GM21529 (cell line): ENCODE measurements at regions not wholly inside any gene's neighbourhood (a gene's known extent, or its start where the extent isn't known, plus 50 kb on each side); places are given as distances from the start of the nearest gene placed in this dataset.
"Not testable (repeated sequence)": the region's sequence is repeated elsewhere in the genome, so short reads cannot be mapped to it uniquely, and the experiment has no call there.

ENCODE experiments used
- ATAC-seq: cut with Tn5 transposase; IDR thresholded peaks from one replicate; pipeline ENCODE4 v1.9.1; 2021; ENCODE audit not compliant: unreplicated experiment

DNA sequence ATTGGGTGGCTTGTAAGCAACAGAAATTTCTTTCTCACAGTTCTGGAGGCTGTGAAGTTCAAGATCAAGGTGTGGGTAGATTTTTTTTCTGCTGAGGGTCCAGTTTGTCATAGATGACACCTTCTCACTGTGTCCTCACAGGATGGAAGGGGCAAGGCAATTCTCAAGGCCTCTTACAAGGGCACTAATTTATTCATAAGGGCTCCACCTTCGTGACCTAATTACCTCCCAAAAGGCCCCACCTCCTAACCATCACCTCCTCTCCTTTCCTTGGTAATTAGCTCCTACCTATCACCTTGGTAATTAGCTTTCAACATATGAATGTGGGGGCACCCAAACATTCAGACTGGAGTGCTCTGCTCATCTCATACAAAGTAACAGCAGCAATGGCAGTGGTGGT lies 92.3 kb upstream of the CD44 start:
- ATAC-seq: no peak

DNA sequence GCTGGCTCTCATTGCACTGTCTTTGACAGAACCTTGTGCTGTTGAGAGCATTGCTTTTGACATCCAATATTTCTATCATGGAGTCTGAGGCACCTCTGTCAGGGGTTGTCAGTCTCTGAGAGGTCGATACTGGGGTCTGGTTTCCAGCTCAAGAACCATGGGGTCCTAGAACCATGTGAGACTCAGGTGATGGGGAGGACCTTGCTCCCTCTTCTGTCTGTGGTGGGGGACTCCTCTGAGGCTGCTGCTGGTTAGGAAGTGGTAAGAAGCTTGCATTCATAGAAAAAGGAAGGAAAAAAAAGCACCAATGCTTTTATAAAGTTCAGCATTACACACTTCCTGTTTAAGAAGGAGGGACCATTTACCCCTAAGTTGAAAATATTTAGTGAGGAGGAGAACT lies 91.8 kb upstream of the CD44 start:
- ATAC-seq: no peak

- no peak for ATAC-seq
Observed at GRCh38 chr11:35047769-35048168, 91.2 kb upstream of the CD44 start.

DNA sequence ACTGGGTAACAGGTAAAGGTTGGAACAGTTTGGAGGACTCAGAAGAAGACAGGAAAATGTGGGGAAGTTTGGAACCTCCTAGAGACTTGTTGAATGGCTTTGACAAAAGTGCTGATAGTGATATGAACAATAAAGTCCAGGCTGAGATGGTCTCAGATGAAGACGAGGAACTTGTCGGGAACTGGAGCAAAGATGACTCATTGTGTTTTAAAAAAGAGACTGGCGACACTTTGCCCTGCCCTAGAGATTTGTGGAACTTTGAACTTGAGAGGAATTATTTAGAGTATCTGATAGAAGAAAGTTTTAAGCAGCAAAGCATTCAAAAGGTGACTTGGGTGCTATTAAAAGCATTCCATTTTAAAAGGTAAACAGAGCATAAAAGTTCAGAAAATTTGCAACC lies 90.6 kb upstream of the CD44 start:
- ATAC-seq: not testable (repeated sequence)

DNA sequence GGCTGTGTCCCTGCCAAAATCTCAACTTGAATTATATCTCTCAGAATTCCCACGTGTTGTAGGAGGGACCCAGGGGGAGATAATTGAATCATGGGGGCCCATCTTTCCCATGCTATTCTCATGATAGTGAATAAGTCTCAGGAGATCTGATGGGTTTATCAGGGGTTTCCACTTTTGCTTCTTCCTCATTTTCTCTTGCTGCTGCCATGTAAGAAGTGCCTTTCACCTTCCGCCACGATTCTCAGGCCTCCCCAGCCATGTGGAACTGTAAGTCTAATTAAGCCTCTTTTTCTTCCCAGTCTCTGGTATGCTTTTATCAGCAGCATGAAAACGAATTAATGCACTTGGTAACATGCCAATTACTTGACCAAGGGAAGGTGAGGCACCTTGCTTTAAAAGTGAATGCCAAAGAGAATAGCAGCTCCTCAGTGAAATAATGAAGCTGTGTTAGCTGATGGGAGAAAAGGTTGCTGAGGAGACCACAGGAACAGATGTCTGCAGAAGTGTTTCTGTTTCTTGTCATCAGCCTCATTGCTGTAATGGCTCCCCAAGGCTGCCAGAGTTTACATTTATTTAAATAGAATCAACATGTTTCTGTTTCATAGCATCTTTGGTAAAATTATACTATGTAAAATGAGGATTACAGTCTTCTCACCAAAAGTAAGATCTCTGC lies 89.0 kb upstream of the CD44 start:
- peak; percentile 72 for ATAC-seq

- ATAC-seq: no peak
Observed at GRCh38 chr11:35050541-35050995, 88.4 kb upstream of the CD44 start.

DNA sequence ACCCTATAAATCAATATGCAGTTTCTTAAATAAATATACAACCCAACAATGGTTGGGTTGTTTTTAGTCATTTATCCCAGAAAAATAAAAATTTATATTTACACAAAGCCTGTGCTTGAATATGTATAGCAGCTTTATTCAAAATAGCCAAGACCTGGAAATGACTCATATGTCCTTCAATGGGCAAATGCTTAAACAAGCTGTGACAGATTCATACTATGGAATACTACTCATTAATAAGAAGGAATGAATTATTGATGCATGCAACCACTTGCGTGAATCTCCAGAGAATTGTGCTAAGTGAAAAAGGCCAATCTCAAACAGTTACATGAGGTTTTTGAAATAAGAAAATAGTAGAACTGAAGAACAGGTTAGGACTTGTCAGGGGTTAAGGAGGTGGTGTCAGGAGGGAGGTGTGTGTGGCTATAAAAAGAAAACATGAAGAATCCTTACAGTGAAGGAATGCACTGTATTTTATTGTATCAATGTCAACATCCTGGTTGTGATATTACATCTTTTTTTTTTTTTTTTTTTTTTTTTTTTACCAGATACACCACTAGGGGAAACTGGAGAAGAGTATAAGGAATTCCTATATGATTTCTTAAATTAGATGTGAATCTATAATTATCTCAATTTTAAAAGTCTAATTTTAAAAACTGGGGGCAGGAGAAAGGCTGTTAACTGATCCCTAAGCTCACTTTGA lies 82.4 kb upstream of the CD44 start:
- no peak for ATAC-seq

DNA sequence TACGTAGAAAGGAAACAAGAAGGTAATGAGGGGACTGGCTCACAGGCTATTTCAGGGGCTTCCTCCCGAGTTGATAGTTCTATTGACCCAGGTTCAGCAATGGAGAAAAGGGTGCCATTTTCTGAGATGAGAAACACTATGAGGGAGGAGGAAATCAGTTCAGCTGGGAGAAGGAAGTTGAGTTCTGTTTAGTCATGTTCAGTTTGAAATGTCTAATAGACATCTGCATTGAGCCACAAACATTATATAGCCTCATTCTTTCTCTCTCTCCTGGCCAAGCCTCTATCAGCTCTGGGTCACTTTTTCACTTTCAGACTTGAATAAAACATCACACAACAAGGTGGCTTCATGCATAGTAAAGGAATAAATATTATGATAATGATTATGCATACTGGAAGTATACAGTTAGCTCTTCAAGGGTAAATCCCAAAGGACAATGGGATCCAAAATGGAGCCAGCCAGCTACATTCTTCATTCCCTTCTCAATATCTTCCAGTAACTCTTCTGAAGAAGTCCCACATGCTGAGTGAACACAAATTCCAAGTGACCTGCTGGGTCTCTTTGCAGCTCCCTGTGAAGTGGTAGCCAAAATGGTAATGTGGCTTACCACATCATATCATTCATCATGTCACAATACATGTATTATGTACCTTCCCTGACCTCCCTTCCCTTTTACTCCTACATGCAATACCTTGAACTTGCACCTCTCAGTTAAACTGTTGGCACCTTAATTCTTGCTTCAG lies 80.9 kb upstream of the CD44 start:
- no peak for ATAC-seq

DNA sequence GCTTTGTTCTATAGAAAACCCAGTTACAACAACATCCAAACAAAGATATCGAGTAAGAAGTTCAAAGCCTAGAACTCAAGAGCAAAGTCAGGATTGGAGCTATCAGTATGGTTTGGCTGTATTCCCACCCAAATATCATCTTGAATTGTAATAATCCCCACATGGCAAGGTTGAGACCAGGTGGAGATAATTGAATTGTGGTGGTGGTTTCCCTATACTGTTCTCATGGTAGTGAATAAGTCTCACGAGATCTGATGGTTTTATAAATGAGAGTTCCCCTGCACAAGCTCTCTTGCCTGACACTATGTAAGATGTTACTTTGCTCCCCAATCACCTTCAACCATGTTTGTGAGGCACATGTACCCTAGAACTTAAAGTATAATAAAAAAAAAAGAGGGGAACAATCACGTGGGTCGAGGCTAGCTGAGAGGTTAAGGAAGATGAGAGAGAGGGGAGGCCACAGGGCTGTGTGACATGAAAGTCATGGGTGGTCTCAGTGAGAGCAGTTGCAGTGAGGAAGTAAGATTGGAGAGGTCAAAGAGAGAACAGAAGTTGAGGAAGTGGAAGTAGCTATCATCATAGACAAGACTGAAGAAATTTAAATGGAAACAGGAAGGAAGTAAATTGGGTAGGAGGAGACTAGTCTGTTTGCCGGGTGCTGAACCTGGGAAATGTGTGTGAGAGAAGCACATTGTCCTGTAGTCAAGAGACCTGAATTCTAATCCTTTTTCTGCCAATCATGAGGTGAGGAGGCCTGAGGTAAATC lies 80.1 kb upstream of the CD44 start:
- no peak for ATAC-seq

DNA sequence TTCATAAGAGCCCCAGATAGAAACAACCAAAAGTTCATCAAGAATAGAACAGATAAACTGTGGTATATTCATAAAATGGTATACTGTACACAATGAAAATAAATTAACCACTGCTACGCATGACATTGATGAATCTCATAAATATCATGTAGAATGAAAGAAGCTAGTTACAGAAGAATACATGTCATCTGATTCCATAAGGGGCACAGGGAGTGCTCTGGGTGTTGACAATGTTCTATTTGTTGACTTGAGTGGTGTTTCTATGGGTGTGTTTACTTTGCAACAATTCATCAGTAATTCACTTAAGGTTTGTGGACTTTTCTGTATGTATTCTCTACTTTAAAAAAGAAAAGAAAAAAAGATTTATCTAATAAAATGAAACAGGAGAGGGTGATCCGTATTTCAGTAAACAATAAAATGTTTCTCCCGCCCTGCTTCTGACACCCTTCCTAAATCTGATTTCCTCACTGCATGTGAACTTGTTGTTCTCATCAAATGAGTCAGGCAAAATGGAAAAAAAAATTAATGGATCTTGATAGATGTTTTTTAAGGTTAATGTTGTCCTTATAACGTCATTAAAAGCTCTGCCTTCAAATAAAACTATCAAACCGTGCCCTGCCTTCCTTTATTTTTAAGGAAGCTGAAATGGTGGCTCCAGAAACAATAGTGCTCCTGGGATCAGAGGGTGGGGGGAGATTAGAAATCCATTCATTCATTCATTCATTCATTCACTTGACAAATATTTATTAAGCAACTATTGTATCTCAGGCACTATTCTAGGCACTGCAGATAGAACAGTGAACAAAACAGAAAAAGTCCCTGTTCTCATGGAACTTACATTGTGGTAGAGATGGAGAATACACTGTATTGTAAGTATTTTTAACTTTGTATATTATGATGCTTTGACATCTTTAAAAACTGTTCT lies 77.2 kb upstream of the CD44 start:
- ATAC-seq: no peak

GRCh38 chr11:35063488-35063931 lies 75.5 kb upstream of the CD44 start:
- ATAC-seq: no peak

DNA sequence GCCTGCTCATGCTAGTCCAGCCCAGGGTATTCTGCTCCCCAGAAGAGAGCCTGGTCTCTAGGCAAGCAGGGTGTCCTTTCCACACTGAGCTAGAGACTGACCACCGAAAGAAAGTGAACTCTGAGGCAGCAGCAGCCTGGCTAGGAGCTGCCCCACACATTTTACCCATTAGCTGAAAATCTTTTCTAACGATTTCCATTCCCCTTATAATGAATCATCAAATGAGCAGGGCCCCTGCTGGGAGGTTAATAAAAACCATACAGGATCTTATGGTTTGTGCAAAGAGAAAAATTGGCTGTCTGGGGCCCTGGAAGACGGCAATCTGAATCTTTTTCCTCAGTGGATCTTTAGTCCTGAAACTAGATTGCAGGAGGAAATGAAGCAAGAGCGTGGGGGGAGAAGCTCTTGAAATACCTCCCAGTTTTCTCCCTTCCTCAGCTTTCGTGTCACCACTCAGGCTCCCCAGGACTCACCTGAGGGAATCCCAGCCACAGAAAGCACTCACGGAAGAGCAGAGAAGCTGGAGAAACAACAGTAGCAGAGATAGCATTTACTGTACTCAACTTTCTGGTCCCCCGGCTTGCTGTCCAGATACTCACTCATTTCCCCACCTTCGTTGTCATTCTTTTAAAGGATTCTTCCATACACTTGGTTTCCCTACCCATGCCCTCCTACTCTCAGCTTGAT lies 74.7 kb upstream of the CD44 start:
- ATAC-seq: no peak

- no peak for ATAC-seq
Observed at GRCh38 chr11:35065566-35065965, 73.4 kb upstream of the CD44 start.

DNA sequence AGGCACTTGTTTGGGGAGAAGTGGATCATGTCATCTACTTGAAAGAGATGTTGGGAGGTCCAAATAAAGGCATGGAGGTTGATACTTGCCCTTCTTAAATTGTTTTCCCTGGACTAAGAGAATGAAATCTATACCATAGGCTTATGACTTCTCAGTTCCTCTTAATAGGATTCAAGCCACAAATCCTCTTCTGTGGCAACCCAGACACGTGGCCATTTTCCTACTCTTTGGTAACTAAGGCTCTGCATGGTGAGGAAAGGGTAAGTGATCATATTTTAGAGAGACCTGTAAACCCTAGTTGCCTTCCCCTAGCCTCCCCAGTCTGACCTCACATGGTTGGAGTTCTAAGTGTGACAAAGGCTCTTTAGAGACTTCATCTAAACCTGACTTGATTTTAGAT lies 72.9 kb upstream of the CD44 start:
- ATAC-seq: no peak

DNA sequence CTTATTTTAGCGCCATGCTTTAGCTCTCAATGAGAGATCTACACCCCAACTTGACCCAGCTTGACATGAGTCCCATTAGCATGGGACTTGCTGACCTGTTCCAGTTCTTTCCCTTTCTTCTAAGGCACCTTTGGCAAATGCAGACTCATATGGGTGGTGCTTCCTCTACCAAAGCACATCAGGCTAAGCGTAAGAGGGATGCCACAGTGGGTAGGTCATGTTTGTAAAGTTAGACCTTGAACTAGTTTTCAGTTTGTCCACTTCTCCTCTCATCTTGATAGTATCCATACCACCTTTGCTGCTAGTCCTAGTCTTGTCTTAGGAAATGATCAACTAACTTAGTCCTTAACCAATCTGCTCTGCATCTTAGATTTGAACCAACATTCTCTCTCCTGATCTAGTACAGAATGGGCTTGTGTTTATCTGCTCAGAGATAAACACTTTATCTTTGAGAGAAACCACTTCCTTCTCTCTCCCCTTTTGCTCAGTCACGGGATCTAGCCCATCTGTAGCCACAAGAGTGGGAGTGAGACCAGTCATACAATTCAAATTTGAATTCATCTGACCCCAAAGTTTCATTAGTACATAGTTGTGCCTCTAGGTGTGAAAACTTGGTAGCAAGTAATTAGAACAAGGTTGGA lies 72.1 kb upstream of the CD44 start:
- peak; percentile 84 for ATAC-seq

DNA sequence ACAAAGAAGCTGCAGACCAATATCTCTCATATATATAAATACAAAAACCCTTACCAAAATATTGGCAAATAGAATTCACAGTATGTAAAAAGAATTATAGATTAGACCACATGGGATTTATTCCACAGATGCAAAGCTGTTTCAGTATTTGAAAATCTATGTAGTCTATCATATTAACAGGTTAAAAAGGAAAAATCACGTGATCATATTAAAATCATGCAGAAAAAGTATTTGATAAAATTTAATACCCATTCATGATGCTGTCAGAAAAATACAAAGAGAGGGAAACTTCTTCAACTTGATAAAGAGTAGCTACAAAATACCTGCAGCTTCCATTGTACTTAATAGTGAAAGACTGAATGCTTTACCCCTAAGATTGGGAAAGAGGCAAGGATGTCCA lies 67.2 kb upstream of the CD44 start:
- ATAC-seq: no peak

- no peak for ATAC-seq
Observed at GRCh38 chr11:35073691-35074419, 65.1 kb upstream of the CD44 start.
